ENCODE measurements at regions not wholly inside any gene's neighbourhood (a gene's known extent, or its start where the extent isn't known, plus 50 kb on each side); places are given as distances from the start of the nearest gene placed in this dataset.

GRCh38 chr13:76759877-76760276 is 126.3 kb downstream of the KCTD12 start:
- 100% methylated on average over 1 of the region's 1 CpG for WGBS
- Histone ChIP-seq H3K9me3 (no peaks in the 10 kb centered on the region), H3K4me1 (peaks cover 5 to 18% (median 14%) of the 10 kb centered on the region in 4 donors), H3K4me3 (no peak overlapping the region), H3K36me3 (no peaks in the 10 kb centered on the region), H3K27me3 (no peaks in the 10 kb centered on the region), H3K27ac (replicated peaks in 1 of 4) (no peak overlapping the region)
- TF ChIP-seq POLR2A (IDR thresholded peaks at IDR 0.05; ENCODE audit: low read depth) (no peak), CTCF (IDR thresholded peaks at IDR 0.05) (no peak), POLR2AphosphoS5 (IDR thresholded peaks at IDR 0.05) (no peak), EP300 (IDR thresholded peaks at IDR 0.05) (no peak)
- intact Hi-C loops (cut with DNase I): no loop called here
- no peak for DNase-seq (ENCODE audit: extremely low spot score)

GRCh38 chr13:76758738-76759137 is 127.5 kb downstream of the KCTD12 start:
- H3K9me3 ChIP-seq: no peaks in the 10 kb centered on the region
- no peak for DNase-seq (ENCODE audit: extremely low spot score)
- 82% methylated on average over 1 of the region's 1 CpG for WGBS
- H3K27ac ChIP-seq (replicated peaks in 1 of 4): no peak overlapping the region
- H3K4me3 ChIP-seq: no peak overlapping the region
- no peak for TF ChIP-seq CTCF (IDR thresholded peaks at IDR 0.05)
- TF ChIP-seq POLR2A (IDR thresholded peaks at IDR 0.05; ENCODE audit: low read depth): no peak
- TF ChIP-seq POLR2AphosphoS5 (IDR thresholded peaks at IDR 0.05): no peak
- no peak for TF ChIP-seq EP300 (IDR thresholded peaks at IDR 0.05)
- intact Hi-C loops (cut with DNase I): no loop called here
- no peaks in the 10 kb centered on the region for H3K36me3 ChIP-seq
- H3K4me1 ChIP-seq: peaks cover 2 to 23% (median 12%) of the 10 kb centered on the region in 4 donors
- no peaks in the 10 kb centered on the region for H3K27me3 ChIP-seq

GRCh38 chr13:76758257-76758656 is 127.9 kb downstream of the KCTD12 start:
- no peak for TF ChIP-seq EP300 (IDR thresholded peaks at IDR 0.05)
- no peak for TF ChIP-seq CTCF (IDR thresholded peaks at IDR 0.05)
- TF ChIP-seq POLR2AphosphoS5 (IDR thresholded peaks at IDR 0.05): no peak
- TF ChIP-seq POLR2A (IDR thresholded peaks at IDR 0.05; ENCODE audit: low read depth): no peak
- H3K9me3 ChIP-seq: no peaks in the 10 kb centered on the region
- no peaks in the 10 kb centered on the region for H3K27me3 ChIP-seq
- DNase-seq (ENCODE audit: extremely low spot score): no peak
- intact Hi-C loops (cut with DNase I): no loop called here
- H3K4me1 ChIP-seq: peaks cover 2 to 22% (median 11%) of the 10 kb centered on the region in 4 donors
- H3K27ac ChIP-seq (replicated peaks in 1 of 4): no peak overlapping the region
- H3K4me3 ChIP-seq: no peak overlapping the region
- no peaks in the 10 kb centered on the region for H3K36me3 ChIP-seq

- 88% methylated on average over 2 of the region's 2 CpGs for WGBS
- no peaks in the 10 kb centered on the region for H3K36me3 ChIP-seq
- no peaks in the 10 kb centered on the region for H3K9me3 ChIP-seq
- no peak for TF ChIP-seq CTCF (IDR thresholded peaks at IDR 0.05)
- no peak for TF ChIP-seq EP300 (IDR thresholded peaks at IDR 0.05)
- no peak for TF ChIP-seq POLR2A (IDR thresholded peaks at IDR 0.05; ENCODE audit: low read depth)
- no peak for TF ChIP-seq POLR2AphosphoS5 (IDR thresholded peaks at IDR 0.05)
- intact Hi-C loops (cut with DNase I): no loop called here
- H3K27me3 ChIP-seq: no peaks in the 10 kb centered on the region
- H3K4me1 ChIP-seq: peaks cover 0 to 8% (median 4%) of the 10 kb centered on the region in 4 donors
- no peak overlapping the region for H3K4me3 ChIP-seq
- no peak overlapping the region for H3K27ac ChIP-seq (replicated peaks in 1 of 4)
- no peak for DNase-seq (ENCODE audit: extremely low spot score)
Observed at GRCh38 chr13:76756451-76756850, 129.8 kb downstream of the KCTD12 start.

GRCh38 chr13:76754414-76754813 is 131.8 kb downstream of the KCTD12 start:
- DNase-seq (ENCODE audit: extremely low spot score): no peak
- 53% methylated on average over 4 of the region's 4 CpGs for WGBS
- intact Hi-C loops (cut with DNase I): no loop called here

More at GRCh38 chr13:76754414-76754813, 131.8 kb downstream of the KCTD12 start:
- H3K27ac ChIP-seq (replicated peaks in 1 of 4): no peak overlapping the region
- H3K4me1 ChIP-seq: peaks cover 0 to 8% (median 4%) of the 10 kb centered on the region in 4 donors
- no peaks in the 10 kb centered on the region for H3K36me3 ChIP-seq
- H3K27me3 ChIP-seq: no peaks in the 10 kb centered on the region
- H3K4me3 ChIP-seq: no peak overlapping the region
- TF ChIP-seq CTCF (IDR thresholded peaks at IDR 0.05) (no peak), EP300 (IDR thresholded peaks at IDR 0.05) (no peak), POLR2AphosphoS5 (IDR thresholded peaks at IDR 0.05) (peak in 1 of 2 donors; percentile 46), POLR2A (IDR thresholded peaks at IDR 0.05; ENCODE audit: low read depth) (no peak)
- H3K9me3 ChIP-seq: no peaks in the 10 kb centered on the region
